HCT116 (cell line): ENCODE measurements at regions not wholly inside any gene's neighbourhood (a gene's known extent, or its start where the extent isn't known, plus 50 kb on each side); places are given as distances from the start of the nearest gene placed in this dataset.

Experiments
- ATAC-seq: fragments of 200-7000 bp; cut with Tn5 transposase; 2 replicates; pipeline ENCODE4 v1.9.1; 2020; ENCODE audit warnings: mild to moderate bottlenecking, moderate library complexity
- BruUV-seq: library from RNA; stranded (reverse); fragments of 400-500 nt; replicated peaks from 2 replicates; lab custom pipeline; 2021; lab: Mats Ljungman, UMichigan
- CTCF ChIA-PET: fragments of 300-600 bp; sonication (Branson Sonifier 250); formaldehyde crosslinking; loops from one replicate; lab custom pipeline; 2021; ENCODE audit warnings: antibody characterized with exemption; lab: Charles Lee
- POLR2A ChIA-PET: fragments of 300-600, 350-600 bp; sonication (Branson Sonifier 250); formaldehyde crosslinking; loops from one replicate; lab custom pipeline; 2021; ENCODE audit warnings: antibody characterized with exemption; lab: Charles Lee
- RAD21 ChIA-PET, 2 experiments: fragments of 300-600 bp; sonication (Branson Sonifier 250); formaldehyde crosslinking; loops; one replicate each; lab custom pipeline; 2023; ENCODE audit warnings: low total read pairs in 2 of 2; ENCODE audit not compliant: uncharacterized antibody in 2 of 2, unreplicated experiment in 2 of 2, low non-redundant PET in 1 of 2; lab: Charles Lee
- DNase-seq: peaks from one replicate; pipeline ENCODE4 v3.0.0-alpha.2; 2010; ENCODE audit warnings: low read depth, low spot score
- H2AFZ ChIP-seq: fragments of 200-600 bp; shearing (Covaris generic), sonication (generic); 2 replicates; pipeline ENCODE4 v1.6.1; 2017; ENCODE audit warnings: low read depth, mixed run types, mixed read lengths, antibody characterized with exemption, low read length; ENCODE audit not compliant: poor library complexity, severe bottlenecking
- H3K27ac ChIP-seq: 2 replicates; pipeline ENCODE4 v1.5.1; 2012; ENCODE audit warnings: low read depth, low read length
- H3K27me3 ChIP-seq: fragments of 200-600 bp; sonication (generic); 2 replicates; pipeline ENCODE4 v1.6.1; 2016; ENCODE audit warnings: mixed run types, low read length, mixed read lengths; ENCODE audit not compliant: insufficient read depth
- H3K36me3 ChIP-seq, 2 experiments: fragments of 200-500 bp in 1 of 2; fragments of 200-600 bp in 1 of 2; sonication (Bioruptor generic) in 1 of 2; sonication (generic) in 1 of 2; 2 replicates each; pipeline versions ENCODE4 v1.5.1 to v1.6.1; 2014 to 2016; ENCODE audit warnings: low read length in 2 of 2, inconsistent platforms in 1 of 2, mixed read lengths in 1 of 2, mixed run types in 1 of 2; ENCODE audit not compliant: insufficient read depth in 2 of 2, control insufficient read depth in 1 of 2
- H3K4me1 ChIP-seq, 2 experiments: fragments of 200-600 bp in 1 of 2; sonication (generic) in 1 of 2; 2 replicates each; pipeline versions ENCODE4 v1.5.1 to v1.6.1; 2012 to 2017; ENCODE audit warnings: low read length in 2 of 2, inconsistent platforms in 1 of 2, mild to moderate bottlenecking in 1 of 2, mixed read lengths in 1 of 2, mixed run types in 1 of 2, moderate library complexity in 1 of 2; ENCODE audit not compliant: insufficient read depth in 2 of 2, control insufficient read depth in 1 of 2
- H3K4me2 ChIP-seq: fragments of 200-600 bp; sonication (generic); 2 replicates; pipeline ENCODE4 v1.6.1; 2017; ENCODE audit warnings: mixed run types, low read length, mixed read lengths
- H3K4me3 ChIP-seq, 2 experiments: fragments of 200-600 bp in 1 of 2; sonication (generic) in 1 of 2; replicated peaks in 1 of 2; 2 replicates each; pipeline ENCODE4 v1.5.1; 2011 to 2016; ENCODE audit warnings: low read length in 2 of 2, control low read depth in 1 of 2, low read depth in 1 of 2, mild to moderate bottlenecking in 1 of 2, mixed read lengths in 1 of 2, mixed run types in 1 of 2
- H3K79me2 ChIP-seq: fragments of 200-600 bp; sonication (generic); 2 replicates; pipeline ENCODE4 v1.6.1; 2017; ENCODE audit warnings: mild to moderate bottlenecking, mixed run types, low read length, moderate library complexity, mixed read lengths; ENCODE audit not compliant: insufficient read depth
- H3K9ac ChIP-seq: fragments of 200-600 bp; sonication (generic); 2 replicates; pipeline ENCODE4 v1.6.1; 2016; ENCODE audit warnings: low read length, mixed read lengths
- H3K9me2 ChIP-seq: fragments of 200-600 bp; sonication (generic), shearing (Covaris generic); 2 replicates; pipeline ENCODE4 v1.6.1; 2017; ENCODE audit warnings: mixed run types, mild to moderate bottlenecking, moderate library complexity; ENCODE audit not compliant: insufficient read depth
- H3K9me3 ChIP-seq, 2 experiments: fragments of 200-500 bp in 1 of 2; fragments of 200-600 bp in 1 of 2; sonication (Bioruptor generic) in 1 of 2; sonication (generic) in 1 of 2; 2 replicates each; pipeline ENCODE4 v1.6.1; 2014 to 2017; ENCODE audit warnings: low read length in 2 of 2, mixed read lengths in 2 of 2, inconsistent platforms in 1 of 2, low read depth in 1 of 2, mild to moderate bottlenecking in 1 of 2, mixed run types in 1 of 2, moderate library complexity in 1 of 2; ENCODE audit not compliant: control insufficient read depth in 1 of 2, insufficient read depth in 1 of 2
- H4K20me1 ChIP-seq: fragments of 200-600 bp; sonication (generic), shearing (Covaris generic); 2 replicates; pipeline ENCODE4 v1.6.1; 2017; ENCODE audit warnings: mixed run types, mild to moderate bottlenecking, moderate library complexity; ENCODE audit not compliant: insufficient read depth
- CEBPB ChIP-seq: IDR thresholded peaks from 2 replicates; pipeline ENCODE4 v1.6.1; 2012; ENCODE audit warnings: low read depth
- ELF1 ChIP-seq: IDR thresholded peaks from 2 replicates; pipeline ENCODE4 v1.6.1; 2012; ENCODE audit warnings: low read depth, borderline replicate concordance
- EZH2 ChIP-seq: fragments of 200-600 bp; sonication (generic); IDR thresholded peaks from 2 replicates; pipeline ENCODE4 v1.6.1; 2017; ENCODE audit warnings: antibody characterized with exemption, mixed run types
- EZH2phosphoT487 ChIP-seq: fragments of 200-600 bp; IDR thresholded peaks from 2 replicates; pipeline ENCODE4 v1.6.1; 2018; ENCODE audit warnings: antibody characterized with exemption, borderline replicate concordance
- FOSL1 ChIP-seq: IDR thresholded peaks from 2 replicates; pipeline ENCODE4 v1.6.1; 2012; ENCODE audit warnings: low read depth
- POLR2A ChIP-seq: IDR thresholded peaks from 2 replicates; pipeline ENCODE4 v1.7.0; 2011; ENCODE audit warnings: borderline replicate concordance; ENCODE audit not compliant: insufficient read depth, insufficient read length; ENCODE audit errors: extremely low read depth
- POLR2AphosphoS5 ChIP-seq: IDR thresholded peaks from 2 replicates; pipeline ENCODE4 v1.6.1; 2011; ENCODE audit warnings: mild to moderate bottlenecking, low read depth, low read length, moderate library complexity
- SIN3A ChIP-seq: IDR thresholded peaks from 2 replicates; pipeline ENCODE4 v1.6.1; 2012; ENCODE audit warnings: low read depth
- SP1 ChIP-seq: IDR thresholded peaks from 2 replicates; pipeline ENCODE4 v1.6.1; 2012; ENCODE audit warnings: low read depth
- SRF ChIP-seq: IDR thresholded peaks from 2 replicates; pipeline ENCODE4 v1.6.1; 2012; ENCODE audit warnings: low read depth
- TCF7L2 ChIP-seq: IDR thresholded peaks from 2 replicates; pipeline ENCODE4 v1.7.0; 2011; ENCODE audit warnings: borderline replicate concordance, inconsistent platforms; ENCODE audit not compliant: insufficient read depth, insufficient read length; ENCODE audit errors: extremely low read depth
- YY1 ChIP-seq: IDR thresholded peaks from 2 replicates; pipeline ENCODE4 v1.6.1; 2011; ENCODE audit warnings: low read length, low read depth, moderate library complexity, mild to moderate bottlenecking; ENCODE audit not compliant: insufficient replicate concordance; ENCODE audit errors: extremely low read depth
- ZFX ChIP-seq: fragments of 450-650 bp; IDR thresholded peaks from 2 replicates; pipeline ENCODE4 v1.6.1; 2017
- ZNF274 ChIP-seq: fragments of 200-500 bp; sonication (Bioruptor generic); IDR thresholded peaks from 2 replicates; pipeline ENCODE4 v1.6.1; 2014; ENCODE audit warnings: mild to moderate bottlenecking, low read depth, low read length, inconsistent platforms
- intact Hi-C: fragments of 100-400 bp; cut with micrococcal nuclease; formaldehyde crosslinking; loops from 2 replicates; pipeline ENCODE4 v1.10.0; 2022
- TF ChIP-seq, protein P1 (sequence below), 3 experiments: fragments of 200-600 bp in 1 of 3; sonication (generic) in 1 of 3; IDR thresholded peaks in 2 of 3; conservative IDR thresholded peaks in 1 of 3; 2 replicates each; pipeline ENCODE4 v1.5.1; 2012 to 2017; ENCODE audit warnings: low read depth in 2 of 3, low read length in 2 of 3, antibody characterized with exemption in 1 of 3, borderline replicate concordance in 1 of 3, control low read depth in 1 of 3, mild to moderate bottlenecking in 1 of 3, mixed read lengths in 1 of 3, mixed run types in 1 of 3, moderate library complexity in 1 of 3; ENCODE audit not compliant: insufficient read depth in 1 of 3
- TF ChIP-seq, protein P2 (sequence below): IDR thresholded peaks from 2 replicates; pipeline ENCODE4 v1.6.1; 2012
- TF ChIP-seq, protein P3 (sequence below): IDR thresholded peaks from 2 replicates; pipeline ENCODE4 v1.6.1; 2011; ENCODE audit warnings: mild to moderate bottlenecking, low read length, moderate library complexity; ENCODE audit not compliant: insufficient replicate concordance; ENCODE audit errors: extremely low read depth

DNA sequence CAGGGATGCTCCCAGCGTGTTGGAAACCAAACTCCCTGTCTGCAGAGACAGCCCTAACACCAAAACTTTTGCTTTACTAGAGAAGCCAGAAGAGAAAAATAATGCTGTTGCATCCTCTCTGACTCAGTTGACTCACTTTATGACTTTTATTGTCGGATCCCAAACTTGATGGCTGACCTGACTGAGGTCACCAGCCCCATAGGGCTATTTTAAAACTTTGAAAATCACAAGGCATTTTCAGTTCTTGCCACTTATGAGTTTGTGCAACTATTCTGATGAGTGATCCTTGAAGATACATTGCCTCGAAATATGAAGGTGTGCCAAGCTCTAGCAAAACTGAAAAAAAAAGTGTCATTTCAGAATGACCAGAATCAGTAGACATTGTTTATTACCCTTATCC, 320.2 kb downstream of the DLEU7 start:
- Histone ChIP-seq H3K9ac (no peak overlapping the region), H4K20me1 (no peaks in the 10 kb centered on the region), H3K79me2 (no peaks in the 10 kb centered on the region), H3K4me1 (peaks cover 6 to 7% of the 10 kb centered on the region in 2 experiments), H3K27me3 (no peaks in the 10 kb centered on the region), H3K36me3 (no peaks in the 10 kb centered on the region), H2AFZ (no peak overlapping the region), H3K27ac (no peak overlapping the region), H3K4me3 (no peak overlapping the region), H3K9me3 (no peaks in the 10 kb centered on the region), H3K9me2 (no peaks in the 10 kb centered on the region), H3K4me2 (no peak overlapping the region)
- ATAC-seq (no peak), DNase-seq (no peak)
- POLR2A ChIA-PET, result no interaction called here
- no peak for TF ChIP-seq SIN3A
- no peak for TF ChIP-seq FOSL1
- no peak for TF ChIP-seq ZFX
- no peak for TF ChIP-seq EZH2
- TF ChIP-seq POLR2AphosphoS5, result no peak
- TF ChIP-seq POLR2A, result no peak
- TF ChIP-seq, protein P1, sequence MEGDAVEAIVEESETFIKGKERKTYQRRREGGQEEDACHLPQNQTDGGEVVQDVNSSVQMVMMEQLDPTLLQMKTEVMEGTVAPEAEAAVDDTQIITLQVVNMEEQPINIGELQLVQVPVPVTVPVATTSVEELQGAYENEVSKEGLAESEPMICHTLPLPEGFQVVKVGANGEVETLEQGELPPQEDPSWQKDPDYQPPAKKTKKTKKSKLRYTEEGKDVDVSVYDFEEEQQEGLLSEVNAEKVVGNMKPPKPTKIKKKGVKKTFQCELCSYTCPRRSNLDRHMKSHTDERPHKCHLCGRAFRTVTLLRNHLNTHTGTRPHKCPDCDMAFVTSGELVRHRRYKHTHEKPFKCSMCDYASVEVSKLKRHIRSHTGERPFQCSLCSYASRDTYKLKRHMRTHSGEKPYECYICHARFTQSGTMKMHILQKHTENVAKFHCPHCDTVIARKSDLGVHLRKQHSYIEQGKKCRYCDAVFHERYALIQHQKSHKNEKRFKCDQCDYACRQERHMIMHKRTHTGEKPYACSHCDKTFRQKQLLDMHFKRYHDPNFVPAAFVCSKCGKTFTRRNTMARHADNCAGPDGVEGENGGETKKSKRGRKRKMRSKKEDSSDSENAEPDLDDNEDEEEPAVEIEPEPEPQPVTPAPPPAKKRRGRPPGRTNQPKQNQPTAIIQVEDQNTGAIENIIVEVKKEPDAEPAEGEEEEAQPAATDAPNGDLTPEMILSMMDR (IDR thresholded peaks at IDR 0.05 in 2 of 3, conservative IDR thresholded peaks at IDR 0.05 in 1 of 3; ENCODE audit: borderline replicate concordance in 1 of 3, insufficient read depth in 1 of 3, low read depth in 2 of 3, low read length in 2 of 3), result no peak
- no peak for TF ChIP-seq TCF7L2
- TF ChIP-seq YY1, result no peak
- no peak for TF ChIP-seq SP1
- TF ChIP-seq SRF, result no peak
- TF ChIP-seq, protein P2, sequence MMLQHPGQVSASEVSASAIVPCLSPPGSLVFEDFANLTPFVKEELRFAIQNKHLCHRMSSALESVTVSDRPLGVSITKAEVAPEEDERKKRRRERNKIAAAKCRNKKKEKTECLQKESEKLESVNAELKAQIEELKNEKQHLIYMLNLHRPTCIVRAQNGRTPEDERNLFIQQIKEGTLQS, result no peak
- no peak for TF ChIP-seq EZH2phosphoT487
- TF ChIP-seq, protein P3, sequence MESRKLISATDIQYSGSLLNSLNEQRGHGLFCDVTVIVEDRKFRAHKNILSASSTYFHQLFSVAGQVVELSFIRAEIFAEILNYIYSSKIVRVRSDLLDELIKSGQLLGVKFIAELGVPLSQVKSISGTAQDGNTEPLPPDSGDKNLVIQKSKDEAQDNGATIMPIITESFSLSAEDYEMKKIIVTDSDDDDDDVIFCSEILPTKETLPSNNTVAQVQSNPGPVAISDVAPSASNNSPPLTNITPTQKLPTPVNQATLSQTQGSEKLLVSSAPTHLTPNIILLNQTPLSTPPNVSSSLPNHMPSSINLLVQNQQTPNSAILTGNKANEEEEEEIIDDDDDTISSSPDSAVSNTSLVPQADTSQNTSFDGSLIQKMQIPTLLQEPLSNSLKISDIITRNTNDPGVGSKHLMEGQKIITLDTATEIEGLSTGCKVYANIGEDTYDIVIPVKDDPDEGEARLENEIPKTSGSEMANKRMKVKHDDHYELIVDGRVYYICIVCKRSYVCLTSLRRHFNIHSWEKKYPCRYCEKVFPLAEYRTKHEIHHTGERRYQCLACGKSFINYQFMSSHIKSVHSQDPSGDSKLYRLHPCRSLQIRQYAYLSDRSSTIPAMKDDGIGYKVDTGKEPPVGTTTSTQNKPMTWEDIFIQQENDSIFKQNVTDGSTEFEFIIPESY, result no peak
- TF ChIP-seq CEBPB, result no peak
- TF ChIP-seq ELF1, result no peak
- no peak for TF ChIP-seq ZNF274
- RAD21 ChIA-PET, result no interaction called here
- intact Hi-C loops, result no loop called here
- CTCF ChIA-PET, result no interaction called here
- BruUV-seq, result no TSS peak
